K562 (cell line): ENCODE measurements at regions not wholly inside any gene's neighbourhood (a gene's known extent, or its start where the extent isn't known, plus 50 kb on each side); places are given as distances from the start of the nearest gene placed in this dataset.
A peak's percentile ranks its signal among the peaks of the same experiment; 100 is the strongest.

Source experiments
- CHAMP1 ChIP-seq: fragments of 450-650 bp; IDR thresholded peaks from 2 replicates; pipeline ENCODE4 v1.6.1; 2016; ENCODE audit warnings: mild to moderate bottlenecking
- GABPA ChIP-seq: fragments of 200-800 bp; sonication (Bioruptor generic); conservative IDR thresholded peaks from 2 replicates; pipeline ENCODE4 v1.6.1; 2016; ENCODE audit warnings: low read depth, missing genetic modification characterization, missing compliant biosample characterization
- NFE2 ChIP-seq: IDR thresholded peaks from 2 replicates; pipeline ENCODE4 v1.6.1; 2014; ENCODE audit warnings: antibody characterized with exemption, low read depth
- NR2C2 ChIP-seq, 2 experiments: fragments of 200-800 bp in 1 of 2; sonication (Bioruptor generic) in 1 of 2; sonication (generic) in 1 of 2; formaldehyde crosslinking in 1 of 2; IDR thresholded peaks; 2 replicates each; pipeline versions ENCODE4 v1.6.1 to v1.8.0; 2016 to 2022; ENCODE audit warnings: mild to moderate bottlenecking in 1 of 2, missing compliant biosample characterization in 1 of 2, missing genetic modification characterization in 1 of 2, missing genetic modification reagents in 1 of 2
- NRF1 ChIP-seq, 2 experiments: fragments of 450-650 bp; IDR thresholded peaks in 1 of 2; conservative IDR thresholded peaks in 1 of 2; 2 replicates each; pipeline ENCODE4 v1.6.1; 2014; ENCODE audit warnings: mild to moderate bottlenecking in 2 of 2
- PBX2 ChIP-seq, 2 experiments: IDR thresholded peaks in 1 of 2; conservative IDR thresholded peaks in 1 of 2; 2 replicates each; pipeline ENCODE4 v1.6.1; 2016; ENCODE audit warnings: low read depth in 2 of 2, mild to moderate bottlenecking in 1 of 2, missing compliant biosample characterization in 1 of 2, missing genetic modification characterization in 1 of 2, moderate library complexity in 1 of 2
- POLR2AphosphoS2 ChIP-seq: IDR thresholded peaks from 2 replicates; pipeline ENCODE4 v1.6.1; 2012; ENCODE audit warnings: low read length, improper control_type of control experiment
- ZNF239 ChIP-seq: fragments of 250-450 bp; sonication (Bioruptor Pico); IDR thresholded peaks from 2 replicates; pipeline ENCODE4 v1.4.0; 2020; ENCODE audit warnings: mild to moderate bottlenecking
- ZNF583 ChIP-seq: fragments of 250-450 bp; sonication (Bioruptor Pico); IDR thresholded peaks from 2 replicates; pipeline ENCODE4 v1.4.0; 2020
- ZSCAN29 ChIP-seq: fragments of 450-650 bp; IDR thresholded peaks from 2 replicates; pipeline ENCODE4 v1.6.1; 2017
- TF ChIP-seq, protein P1 (sequence below): fragments of 450-650 bp; IDR thresholded peaks from 2 replicates; pipeline ENCODE4 v1.6.1; 2016; ENCODE audit warnings: borderline replicate concordance

DNA sequence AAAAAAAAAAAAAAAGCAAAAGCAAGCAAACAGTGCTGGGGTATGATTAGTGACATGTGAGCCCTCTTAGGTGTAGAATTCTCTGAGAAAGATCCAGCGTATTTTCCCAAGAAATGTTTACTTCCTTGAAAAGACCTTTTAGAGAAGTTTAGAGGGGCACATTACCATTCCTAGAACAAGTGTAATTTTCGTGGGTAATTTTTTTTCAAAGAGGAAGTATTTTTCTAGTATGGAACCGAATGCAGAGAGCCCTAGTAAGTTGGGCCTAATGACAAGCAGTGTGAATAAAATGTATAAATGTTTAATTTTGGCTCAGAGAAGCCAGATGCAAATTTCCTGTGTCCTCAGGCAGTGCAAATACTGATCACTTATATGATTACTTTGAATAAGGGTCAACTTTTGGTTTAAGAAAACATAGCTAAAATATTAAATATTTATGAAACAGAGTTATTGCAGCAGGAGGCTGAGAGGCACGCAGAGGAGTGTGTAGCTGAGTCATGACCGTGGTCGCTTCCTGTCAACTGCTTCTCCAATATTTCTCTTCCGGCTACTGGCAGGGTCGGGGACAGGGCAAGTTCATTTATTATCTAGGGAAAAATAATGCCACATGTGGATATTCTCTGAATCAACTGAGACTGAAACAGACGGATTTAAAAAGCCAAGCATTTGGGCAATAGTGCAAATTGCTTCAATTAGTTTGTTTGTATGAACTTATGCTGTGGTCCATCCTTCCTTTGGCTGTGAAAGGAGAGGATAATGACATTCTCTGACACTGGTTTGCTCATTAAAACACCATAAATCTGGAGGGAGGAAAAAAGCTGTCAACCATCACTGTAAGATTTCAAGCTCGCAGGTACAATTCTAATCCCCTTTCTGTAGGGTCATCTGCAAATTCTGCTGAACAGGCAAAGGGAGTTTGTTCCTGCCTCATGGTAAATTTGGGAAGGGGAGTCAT, 495.2 kb downstream of the GLRX3 start (continued):
- no peak for TF ChIP-seq PBX2 (CRISPR knock-in tag; IDR thresholded peaks at IDR 0.05; ENCODE audit: low read depth)
- TF ChIP-seq PBX2 (tag; conservative IDR thresholded peaks at IDR 0.05; ENCODE audit: low read depth), result 0 out of 2 replicates have a peak, but pooled peaks have one; percentile 33
- no peak for TF ChIP-seq ZSCAN29
- no peak for TF ChIP-seq ZNF583 (CRISPR knock-in tag)
- TF ChIP-seq CHAMP1, result no peak
- no peak for TF ChIP-seq NR2C2 (CRISPR knock-in tag; IDR thresholded peaks at IDR 0.05)
- TF ChIP-seq NR2C2 (tag; IDR thresholded peaks at IDR 0.05), result peak; percentile 68; the same call in 1 of the 2 replicates
- TF ChIP-seq GABPA (tag), result peak; percentile 69
- TF ChIP-seq ZNF239 (CRISPR knock-in tag), result no peak
- TF ChIP-seq POLR2AphosphoS2, result no peak
- peak; percentile 49; the same call in 1 of the 2 replicates for TF ChIP-seq NFE2
- no peak for TF ChIP-seq NRF1 (conservative IDR thresholded peaks at IDR 0.05 in 1 of 2, IDR thresholded peaks at IDR 0.05 in 1 of 2)
- TF ChIP-seq, protein P1, sequence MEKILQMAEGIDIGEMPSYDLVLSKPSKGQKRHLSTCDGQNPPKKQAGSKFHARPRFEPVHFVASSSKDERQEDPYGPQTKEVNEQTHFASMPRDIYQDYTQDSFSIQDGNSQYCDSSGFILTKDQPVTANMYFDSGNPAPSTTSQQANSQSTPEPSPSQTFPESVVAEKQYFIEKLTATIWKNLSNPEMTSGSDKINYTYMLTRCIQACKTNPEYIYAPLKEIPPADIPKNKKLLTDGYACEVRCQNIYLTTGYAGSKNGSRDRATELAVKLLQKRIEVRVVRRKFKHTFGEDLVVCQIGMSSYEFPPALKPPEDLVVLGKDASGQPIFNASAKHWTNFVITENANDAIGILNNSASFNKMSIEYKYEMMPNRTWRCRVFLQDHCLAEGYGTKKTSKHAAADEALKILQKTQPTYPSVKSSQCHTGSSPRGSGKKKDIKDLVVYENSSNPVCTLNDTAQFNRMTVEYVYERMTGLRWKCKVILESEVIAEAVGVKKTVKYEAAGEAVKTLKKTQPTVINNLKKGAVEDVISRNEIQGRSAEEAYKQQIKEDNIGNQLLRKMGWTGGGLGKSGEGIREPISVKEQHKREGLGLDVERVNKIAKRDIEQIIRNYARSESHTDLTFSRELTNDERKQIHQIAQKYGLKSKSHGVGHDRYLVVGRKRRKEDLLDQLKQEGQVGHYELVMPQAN, result no peak
